Mesodermal cell (in vitro differentiated cells): ENCODE measurements at regions not wholly inside any gene's neighbourhood (a gene's known extent, or its start where the extent isn't known, plus 50 kb on each side); places are given as distances from the start of the nearest gene placed in this dataset.

Experiments
- H3K27ac ChIP-seq: 2 replicates; pipeline ENCODE4 v1.7.0; 2013; ENCODE audit warnings: mild to moderate bottlenecking, low read depth, low read length, moderate library complexity; ENCODE audit not compliant: severe bottlenecking
- H3K36me3 ChIP-seq: 2 replicates; pipeline ENCODE4 v1.7.1; 2013; ENCODE audit warnings: mild to moderate bottlenecking, low read length, moderate library complexity; ENCODE audit not compliant: control insufficient read depth, insufficient read depth
- H3K4me1 ChIP-seq: one replicate; pipeline ENCODE4 v1.7.1; 2013; ENCODE audit warnings: mild to moderate bottlenecking, low read length; ENCODE audit not compliant: insufficient read depth, control insufficient read depth, poor library complexity, severe bottlenecking
- H3K4me3 ChIP-seq: 2 replicates; pipeline ENCODE4 v1.7.0; 2013; ENCODE audit warnings: low read length, control low read depth, mild to moderate bottlenecking; ENCODE audit not compliant: insufficient read depth, poor library complexity, severe bottlenecking; ENCODE audit errors: extremely low read depth
- H3K9me3 ChIP-seq: 2 replicates; pipeline ENCODE4 v1.7.1; 2013; ENCODE audit warnings: mild to moderate bottlenecking, low read length, moderate library complexity; ENCODE audit not compliant: control insufficient read depth
- WGBS, 2 experiments: methylation state at CpG; one replicate each; pipeline ENCODE4 v1.1.5; 2013; ENCODE audit warnings: missing lambda C conversion rate in 2 of 2; ENCODE audit not compliant: insufficient coverage in 2 of 2; 5-methylcytosine and 5-hydroxymethylcytosine counted together

DNA sequence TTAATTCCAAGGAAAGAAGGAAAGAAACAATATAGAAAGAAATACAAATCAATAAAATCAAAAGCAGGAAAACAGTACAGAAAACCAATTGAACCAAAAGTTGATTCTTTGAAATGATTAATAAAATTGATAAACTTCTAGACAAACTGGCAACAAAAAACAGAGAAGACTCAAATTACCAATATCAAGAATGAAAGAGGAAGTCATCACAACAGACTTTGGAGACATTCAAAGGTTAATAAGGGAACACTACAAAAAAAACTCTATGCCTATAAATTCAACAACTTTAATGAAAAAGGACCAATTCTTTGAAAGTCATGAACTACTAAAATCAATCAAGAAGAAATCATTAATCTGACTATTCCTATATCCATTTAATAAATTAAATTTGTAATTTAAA lies 329.3 kb upstream of the NR5A2 start:
- H3K4me3 ChIP-seq: no peak overlapping the region
- H3K36me3 ChIP-seq: no peaks in the 10 kb centered on the region
- no peak overlapping the region for H3K27ac ChIP-seq
- no peaks in the 10 kb centered on the region for H3K4me1 ChIP-seq
- H3K9me3 ChIP-seq: no peaks in the 10 kb centered on the region

GRCh38 chr1:199700551-199700950 lies 327.0 kb upstream of the NR5A2 start:
- H3K9me3 ChIP-seq: no peaks in the 10 kb centered on the region
- H3K4me1 ChIP-seq: no peaks in the 10 kb centered on the region
- no peak overlapping the region for H3K4me3 ChIP-seq
- WGBS, 2 experiments: 67% methylated on average over 1 of the region's 4 CpGs; no CpG with 5 or more reads in 1 of the 2 experiments
- H3K36me3 ChIP-seq: no peaks in the 10 kb centered on the region
- H3K27ac ChIP-seq: no peak overlapping the region

DNA sequence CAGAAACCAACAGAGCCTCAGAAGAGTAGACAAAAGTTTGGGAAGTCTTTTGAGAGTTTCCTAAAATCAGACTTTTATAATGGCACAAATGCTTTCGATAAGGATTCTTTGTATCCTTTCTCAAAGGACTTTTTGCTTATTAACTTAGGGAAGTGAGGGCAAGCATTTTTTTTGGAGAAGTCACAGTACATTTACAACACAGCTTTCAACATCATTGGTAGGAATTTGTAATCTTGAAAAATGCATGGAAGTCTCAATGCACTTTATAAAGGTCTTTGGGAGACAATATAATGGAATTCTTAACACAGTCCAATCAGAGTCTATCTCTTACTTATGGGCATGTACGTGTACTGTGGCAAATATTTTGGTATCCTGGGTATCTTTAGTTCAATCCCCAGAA lies 325.8 kb upstream of the NR5A2 start:
- no CpG with 5 or more reads among the region's 2 CpGs for WGBS, 2 experiments

DNA sequence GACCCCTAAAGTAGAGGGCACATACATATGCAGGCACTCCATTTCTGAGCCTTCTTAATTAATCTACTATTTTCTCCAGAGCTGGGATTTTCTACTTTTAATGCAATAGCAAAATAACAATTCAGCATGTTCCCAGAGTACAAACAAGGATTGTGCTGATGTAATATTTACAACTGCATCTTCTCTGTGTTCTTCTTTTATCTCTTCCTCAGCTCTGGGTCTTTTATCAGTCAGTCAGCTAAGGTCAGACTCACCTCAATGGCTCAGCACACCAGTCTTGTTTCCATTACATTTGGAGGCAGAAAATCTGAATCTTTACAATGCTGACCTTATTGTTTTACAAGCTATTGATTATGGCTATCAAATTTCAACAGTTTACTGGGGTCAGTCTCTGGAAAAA lies 323.3 kb upstream of the NR5A2 start:
- Histone ChIP-seq H3K36me3 (no peaks in the 10 kb centered on the region), H3K27ac (no peak overlapping the region), H3K9me3 (no peaks in the 10 kb centered on the region), H3K4me3 (no peak overlapping the region), H3K4me1 (no peaks in the 10 kb centered on the region)

More for the DNA sequence above, 325.8 kb upstream of the NR5A2 start:
- Histone ChIP-seq H3K4me3 (no peak overlapping the region), H3K27ac (no peak overlapping the region), H3K4me1 (no peaks in the 10 kb centered on the region), H3K36me3 (no peaks in the 10 kb centered on the region), H3K9me3 (no peaks in the 10 kb centered on the region)

DNA sequence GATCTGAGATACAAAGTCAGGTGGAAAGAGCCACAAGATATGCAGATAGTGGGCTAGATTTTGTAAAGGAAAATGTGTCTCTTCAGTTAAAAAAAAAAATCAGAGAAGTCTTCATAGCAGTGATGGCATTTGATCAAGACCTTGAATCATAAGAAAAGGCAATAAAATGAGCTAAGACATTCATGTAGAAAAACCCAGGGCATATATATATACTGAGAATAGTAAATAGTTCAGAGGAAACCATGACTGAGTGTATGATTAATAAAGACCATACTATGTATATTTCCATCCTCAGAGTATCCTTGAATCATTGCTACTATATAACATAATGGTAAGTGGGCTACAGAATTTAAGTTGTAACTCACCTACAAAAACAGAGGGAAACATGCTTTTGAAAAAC lies 321.7 kb upstream of the NR5A2 start:
- Histone ChIP-seq H3K4me1 (no peaks in the 10 kb centered on the region), H3K4me3 (no peak overlapping the region), H3K9me3 (peaks cover 4% of the 10 kb centered on the region), H3K27ac (no peak overlapping the region), H3K36me3 (no peaks in the 10 kb centered on the region)

- Histone ChIP-seq H3K36me3 (no peaks in the 10 kb centered on the region), H3K4me1 (no peaks in the 10 kb centered on the region), H3K27ac (no peak overlapping the region), H3K4me3 (no peak overlapping the region), H3K9me3 (peaks cover 5% of the 10 kb centered on the region)
- 88 to 89% methylated on average over 2 of the region's 5 CpGs for WGBS, 2 experiments
Measured at GRCh38 chr1:199706826-199707606, 320.5 kb upstream of the NR5A2 start.

DNA sequence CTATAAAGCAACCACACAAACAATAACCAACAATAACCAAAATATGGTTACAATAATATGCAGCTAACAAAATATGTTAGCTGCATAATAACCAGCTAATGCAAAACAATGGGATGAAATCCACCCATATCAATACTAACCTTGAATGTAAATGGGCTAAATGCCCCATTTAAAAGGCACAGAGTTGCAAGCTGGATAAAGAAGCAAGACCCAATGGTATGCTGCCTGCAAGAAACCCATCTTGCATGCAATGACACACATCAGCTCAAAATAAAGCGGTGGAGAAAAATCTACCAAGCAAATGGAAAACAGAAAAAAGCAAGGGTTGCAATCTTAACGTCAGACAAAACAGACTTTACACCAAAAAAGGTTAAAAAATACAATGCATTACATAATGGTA lies 316.5 kb upstream of the NR5A2 start:
- WGBS, 2 experiments: no CpG with 5 or more reads among the region's 2 CpGs
- Histone ChIP-seq H3K36me3 (no peaks in the 10 kb centered on the region), H3K4me3 (no peak overlapping the region), H3K27ac (no peak overlapping the region), H3K9me3 (peaks cover 9% of the 10 kb centered on the region), H3K4me1 (no peaks in the 10 kb centered on the region)

- WGBS, 2 experiments: 100% methylated on average over 1 of the region's 1 CpG; no CpG with 5 or more reads in 1 of the 2 experiments
- no peaks in the 10 kb centered on the region for H3K4me1 ChIP-seq
- peaks cover 5% of the 10 kb centered on the region for H3K9me3 ChIP-seq
- no peak overlapping the region for H3K4me3 ChIP-seq
- no peak overlapping the region for H3K27ac ChIP-seq
- no peaks in the 10 kb centered on the region for H3K36me3 ChIP-seq
Measured at GRCh38 chr1:199716729-199717128, 310.8 kb upstream of the NR5A2 start.

DNA sequence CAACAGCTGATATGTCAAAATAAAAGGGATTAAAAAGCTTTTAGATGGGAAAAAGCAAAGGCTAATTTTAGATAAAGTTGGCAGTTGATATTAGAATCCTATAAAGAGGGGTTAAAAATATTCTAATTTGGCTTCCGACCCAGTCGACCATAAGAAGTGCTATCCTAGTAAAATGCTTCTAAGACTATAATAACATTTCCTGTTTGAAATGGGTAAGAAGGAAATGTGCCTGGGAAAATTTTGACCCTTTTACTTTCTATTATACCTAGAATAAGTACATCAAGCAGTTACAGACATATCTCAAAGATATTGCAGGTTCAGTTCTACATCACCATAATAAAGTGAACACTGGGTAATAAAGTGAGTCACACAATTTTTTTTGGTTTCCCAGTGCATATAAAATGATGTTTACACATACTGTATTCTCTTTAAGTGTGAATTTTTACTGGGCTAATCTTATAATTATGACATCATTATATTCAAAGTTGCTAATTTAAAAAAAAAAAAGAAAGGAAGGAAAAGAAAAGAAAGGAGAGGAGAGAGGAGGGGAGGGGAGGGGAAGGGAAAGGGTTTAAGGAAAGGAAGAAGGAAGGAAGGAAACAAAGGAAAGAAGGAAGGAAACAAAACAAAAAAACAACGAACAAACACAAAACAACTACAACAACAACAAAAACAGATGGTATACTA lies 308.2 kb upstream of the NR5A2 start:
- no CpG with 5 or more reads among the region's 3 CpGs for WGBS, 2 experiments
- H3K27ac ChIP-seq: no peak overlapping the region
- no peaks in the 10 kb centered on the region for H3K36me3 ChIP-seq
- H3K4me1 ChIP-seq: no peaks in the 10 kb centered on the region
- H3K9me3 ChIP-seq: no peaks in the 10 kb centered on the region
- H3K4me3 ChIP-seq: no peak overlapping the region

DNA sequence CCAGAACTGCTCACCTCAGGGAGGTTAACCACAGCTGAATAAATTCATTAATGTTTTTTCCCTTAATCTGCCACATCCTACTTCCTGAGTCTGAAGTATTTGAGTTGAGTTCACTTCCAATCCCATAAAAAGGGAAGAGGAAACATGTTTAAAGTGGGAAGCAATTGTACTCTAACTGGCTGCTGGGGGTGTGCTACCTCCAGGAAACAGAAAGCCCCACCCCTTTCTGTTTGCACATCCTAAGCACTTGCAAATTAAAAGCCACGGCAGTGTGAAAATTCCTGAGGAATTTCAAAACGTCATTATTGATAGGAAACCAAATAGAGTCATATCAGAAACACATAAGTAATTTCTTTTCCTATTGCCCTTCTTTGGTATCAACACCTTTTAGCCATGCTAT lies 307.0 kb upstream of the NR5A2 start:
- no peaks in the 10 kb centered on the region for H3K9me3 ChIP-seq
- 17 to 25% methylated on average over 1 of the region's 2 CpGs for WGBS, 2 experiments
- no peak overlapping the region for H3K4me3 ChIP-seq
- no peaks in the 10 kb centered on the region for H3K4me1 ChIP-seq
- no peaks in the 10 kb centered on the region for H3K36me3 ChIP-seq
- no peak overlapping the region for H3K27ac ChIP-seq

DNA sequence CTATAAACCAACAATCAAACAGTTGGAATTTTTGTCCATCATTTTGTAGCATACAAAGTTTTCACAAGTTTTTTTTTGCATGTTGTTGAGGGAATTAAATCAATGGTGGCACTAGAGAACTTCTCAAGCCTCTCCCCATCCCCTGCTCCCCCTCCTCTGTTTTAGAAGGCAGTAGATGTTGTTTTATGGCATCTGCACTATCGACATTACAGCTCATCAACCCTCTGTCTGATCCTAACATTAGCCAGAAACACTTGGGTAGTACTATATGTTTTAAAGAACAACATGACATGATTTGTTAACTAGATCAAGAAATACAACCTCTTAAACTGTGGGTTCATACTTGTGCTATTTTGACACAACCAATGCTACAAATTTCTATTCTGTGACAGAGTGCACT lies 306.5 kb upstream of the NR5A2 start:
- H3K4me1 ChIP-seq: no peaks in the 10 kb centered on the region
- no peak overlapping the region for H3K4me3 ChIP-seq
- H3K36me3 ChIP-seq: no peaks in the 10 kb centered on the region
- no peak overlapping the region for H3K27ac ChIP-seq
- no peaks in the 10 kb centered on the region for H3K9me3 ChIP-seq
- WGBS, 2 experiments: no CpG with 5 or more reads among the region's 1 CpG
